Fibroblast of lung (primary cell): ENCODE measurements at regions not wholly inside any gene's neighbourhood (a gene's known extent, or its start where the extent isn't known, plus 50 kb on each side); places are given as distances from the start of the nearest gene placed in this dataset.

ENCODE experiments used
- DNase-seq, 2 donors: peaks; one replicate each; pipeline versions ENCODE4 v3.0.0 to v3.0.0-alpha.2; 2010; ENCODE audit warnings: low read depth in 2 of 2
- H2AFZ ChIP-seq: 2 replicates; pipeline ENCODE4 v1.5.1; 2012; ENCODE audit warnings: low read length, control low read depth, inconsistent platforms
- H3K27ac ChIP-seq: 2 replicates; pipeline ENCODE4 v1.5.1; 2011; ENCODE audit warnings: low read length, control low read depth; ENCODE audit not compliant: insufficient read depth
- H3K27me3 ChIP-seq: 2 replicates; pipeline ENCODE4 v1.5.1; 2011; ENCODE audit warnings: mild to moderate bottlenecking, low read length; ENCODE audit not compliant: control insufficient read depth, insufficient read depth
- H3K36me3 ChIP-seq: 2 replicates; pipeline ENCODE4 v1.5.1; 2011; ENCODE audit warnings: low read length; ENCODE audit not compliant: control insufficient read depth, insufficient read depth
- H3K4me1 ChIP-seq: 2 replicates; pipeline ENCODE4 v1.5.1; 2011; ENCODE audit warnings: low read length; ENCODE audit not compliant: control insufficient read depth, insufficient read depth; ENCODE audit errors: extremely low read depth
- H3K4me2 ChIP-seq: 2 replicates; pipeline ENCODE4 v1.5.1; 2011; ENCODE audit warnings: low read length, control low read depth; ENCODE audit not compliant: insufficient read depth; ENCODE audit errors: extremely low read depth
- H3K4me3 ChIP-seq, 4 experiments: fragments of 200-600 bp in 1 of 4; sonication (generic) in 1 of 4; replicated peaks in 1 of 4; 2 replicates each; pipeline ENCODE4 v1.5.1; 2011 to 2016; ENCODE audit warnings: low read length in 4 of 4, low read depth in 3 of 4, mild to moderate bottlenecking in 3 of 4, control low read depth in 2 of 4, inconsistent platforms in 1 of 4, mixed read lengths in 1 of 4; ENCODE audit not compliant: insufficient read depth in 1 of 4; ENCODE audit errors: control extremely low read depth in 1 of 4
- H3K79me2 ChIP-seq: 2 replicates; pipeline ENCODE4 v1.5.1; 2012; ENCODE audit warnings: mild to moderate bottlenecking, low read length, inconsistent platforms; ENCODE audit not compliant: control insufficient read depth, insufficient read depth
- H3K9ac ChIP-seq: 2 replicates; pipeline ENCODE4 v1.5.1; 2011; ENCODE audit warnings: mild to moderate bottlenecking, low read length, control low read depth; ENCODE audit not compliant: insufficient read depth
- H3K9me3 ChIP-seq: 2 replicates; pipeline ENCODE4 v1.5.1; 2012; ENCODE audit warnings: low read depth, low read length; ENCODE audit not compliant: control insufficient read depth, insufficient read depth
- H4K20me1 ChIP-seq: 2 replicates; pipeline ENCODE4 v1.5.1; 2011; ENCODE audit warnings: low read length; ENCODE audit not compliant: control insufficient read depth, insufficient read depth; ENCODE audit errors: extremely low read depth
- EZH2 ChIP-seq: IDR thresholded peaks from 2 replicates; pipeline ENCODE4 v1.5.1; 2012; ENCODE audit warnings: low read length, control low read depth, mild to moderate bottlenecking; ENCODE audit errors: missing control alignments
- TF ChIP-seq, protein P1 (sequence below), 2 donors: IDR thresholded peaks in 1 of 2; conservative IDR thresholded peaks in 1 of 2; 1 replicate in 1 of 2; 2 replicates in 1 of 2; pipeline ENCODE4 v1.5.1; 2011 to 2012; ENCODE audit warnings: low read length in 2 of 2, control low read depth in 1 of 2, inconsistent platforms in 1 of 2, low read depth in 1 of 2, mild to moderate bottlenecking in 1 of 2

DNA sequence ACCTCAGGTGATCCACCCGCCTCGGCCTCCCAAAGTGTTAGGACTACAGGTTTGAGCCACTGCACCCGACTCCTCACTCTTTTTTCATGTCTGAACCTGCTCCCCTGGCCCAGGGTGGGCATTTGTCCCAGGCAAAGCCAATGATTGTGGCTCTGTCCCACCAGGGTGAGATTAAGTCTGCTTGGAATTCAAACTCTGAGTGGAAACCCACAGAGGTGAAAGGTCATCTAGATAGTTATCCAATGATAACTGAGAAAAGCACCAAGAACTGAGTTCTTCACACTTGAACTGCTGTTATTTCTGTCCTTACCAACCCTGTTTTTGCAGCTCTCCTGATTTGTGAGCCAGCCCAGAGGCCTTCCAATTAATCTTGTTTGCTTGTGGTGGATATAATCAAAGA, 62.4 kb upstream of the ACVR1 start:
- TF ChIP-seq, protein P1, sequence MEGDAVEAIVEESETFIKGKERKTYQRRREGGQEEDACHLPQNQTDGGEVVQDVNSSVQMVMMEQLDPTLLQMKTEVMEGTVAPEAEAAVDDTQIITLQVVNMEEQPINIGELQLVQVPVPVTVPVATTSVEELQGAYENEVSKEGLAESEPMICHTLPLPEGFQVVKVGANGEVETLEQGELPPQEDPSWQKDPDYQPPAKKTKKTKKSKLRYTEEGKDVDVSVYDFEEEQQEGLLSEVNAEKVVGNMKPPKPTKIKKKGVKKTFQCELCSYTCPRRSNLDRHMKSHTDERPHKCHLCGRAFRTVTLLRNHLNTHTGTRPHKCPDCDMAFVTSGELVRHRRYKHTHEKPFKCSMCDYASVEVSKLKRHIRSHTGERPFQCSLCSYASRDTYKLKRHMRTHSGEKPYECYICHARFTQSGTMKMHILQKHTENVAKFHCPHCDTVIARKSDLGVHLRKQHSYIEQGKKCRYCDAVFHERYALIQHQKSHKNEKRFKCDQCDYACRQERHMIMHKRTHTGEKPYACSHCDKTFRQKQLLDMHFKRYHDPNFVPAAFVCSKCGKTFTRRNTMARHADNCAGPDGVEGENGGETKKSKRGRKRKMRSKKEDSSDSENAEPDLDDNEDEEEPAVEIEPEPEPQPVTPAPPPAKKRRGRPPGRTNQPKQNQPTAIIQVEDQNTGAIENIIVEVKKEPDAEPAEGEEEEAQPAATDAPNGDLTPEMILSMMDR (conservative IDR thresholded peaks at IDR 0.05 in 1 of 2, IDR thresholded peaks at IDR 0.05 in 1 of 2; ENCODE audit: low read depth in 1 of 2, low read length in 2 of 2) = no peak
- TF ChIP-seq EZH2 = no peak
- Histone ChIP-seq H3K27ac (no peak overlapping the region), H3K9me3 (no peaks in the 10 kb centered on the region), H3K9ac (no peak overlapping the region), H3K4me3 (no peak overlapping the region), H3K79me2 (no peaks in the 10 kb centered on the region), H3K27me3 (peaks cover 5% of the 10 kb centered on the region), H3K4me1 (no peaks in the 10 kb centered on the region), H3K4me2 (no peak overlapping the region), H3K36me3 (no peaks in the 10 kb centered on the region), H4K20me1 (no peaks in the 10 kb centered on the region), H2AFZ (no peak overlapping the region)
- peak; percentile 6 to 62 for DNase-seq

DNA sequence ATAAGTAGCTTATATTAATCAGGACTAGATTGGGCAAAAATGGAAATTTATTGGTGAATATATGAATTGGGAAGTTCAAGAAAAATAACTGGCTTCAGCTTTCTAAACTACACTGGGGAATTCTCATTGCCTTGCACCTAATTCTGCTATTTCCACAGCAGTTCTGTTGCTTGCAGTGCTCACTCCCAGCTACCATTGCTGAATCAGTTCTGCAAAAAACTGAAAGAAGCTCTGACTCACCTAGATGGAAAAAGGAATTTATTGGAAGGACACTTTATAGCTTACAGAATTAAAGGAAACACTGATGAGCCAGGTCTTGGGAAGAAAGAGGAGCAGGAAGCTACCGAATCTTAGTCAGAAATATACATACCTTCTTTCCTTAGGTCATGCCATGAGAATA, 60.3 kb upstream of the ACVR1 start:
- no peak overlapping the region for H3K27ac ChIP-seq
- H3K4me2 ChIP-seq = no peak overlapping the region
- H3K4me3 ChIP-seq = no peak overlapping the region
- peak in 1 of 2 donors; percentile 25 for DNase-seq
- H3K9ac ChIP-seq = no peak overlapping the region
- no peak for TF ChIP-seq EZH2
- TF ChIP-seq, protein P1 (conservative IDR thresholded peaks at IDR 0.05 in 1 of 2, IDR thresholded peaks at IDR 0.05 in 1 of 2; ENCODE audit: low read depth in 1 of 2, low read length in 2 of 2) = no peak
- H3K9me3 ChIP-seq = no peaks in the 10 kb centered on the region
- H2AFZ ChIP-seq = no peak overlapping the region
- no peaks in the 10 kb centered on the region for H3K79me2 ChIP-seq
- H4K20me1 ChIP-seq = no peaks in the 10 kb centered on the region
- H3K27me3 ChIP-seq = peaks cover 13% of the 10 kb centered on the region
- no peaks in the 10 kb centered on the region for H3K4me1 ChIP-seq
- no peaks in the 10 kb centered on the region for H3K36me3 ChIP-seq

DNA sequence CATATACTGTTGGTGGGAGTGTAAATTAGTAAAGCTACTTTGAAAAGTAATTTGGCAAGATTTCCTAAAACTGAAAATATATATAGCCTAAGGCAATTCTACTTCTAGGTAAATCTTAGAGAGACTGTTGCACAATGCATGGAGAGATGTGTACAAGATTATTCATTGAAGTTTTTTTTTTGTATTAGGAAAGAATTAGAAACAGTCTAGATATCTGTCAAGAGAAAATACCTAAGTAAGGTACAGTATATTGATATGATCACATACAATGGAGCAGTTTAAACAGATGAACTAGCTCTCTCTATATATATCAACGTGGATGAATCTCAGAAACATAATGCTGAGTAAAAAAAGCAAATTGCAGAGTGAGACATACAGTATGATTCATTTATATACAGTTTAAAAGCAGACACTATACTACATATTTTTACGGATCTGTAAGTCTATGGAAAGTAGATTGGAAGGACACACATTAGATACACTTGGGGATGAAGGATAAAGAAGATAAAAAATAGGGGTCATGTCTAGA, 59.3 kb upstream of the ACVR1 start:
- DNase-seq = no peak
- no peak overlapping the region for H3K4me3 ChIP-seq
- no peaks in the 10 kb centered on the region for H3K9me3 ChIP-seq
- H3K79me2 ChIP-seq = no peaks in the 10 kb centered on the region
- no peaks in the 10 kb centered on the region for H3K36me3 ChIP-seq
- H3K27ac ChIP-seq = no peak overlapping the region
- no peak overlapping the region for H2AFZ ChIP-seq
- TF ChIP-seq, protein P1 (conservative IDR thresholded peaks at IDR 0.05 in 1 of 2, IDR thresholded peaks at IDR 0.05 in 1 of 2; ENCODE audit: low read depth in 1 of 2, low read length in 2 of 2) = no peak
- TF ChIP-seq EZH2 = no peak
- H3K4me1 ChIP-seq = no peaks in the 10 kb centered on the region
- H4K20me1 ChIP-seq = no peaks in the 10 kb centered on the region
- no peak overlapping the region for H3K4me2 ChIP-seq
- H3K9ac ChIP-seq = no peak overlapping the region
- H3K27me3 ChIP-seq = peaks cover 13% of the 10 kb centered on the region
